ENCODE measurements at regions not wholly inside any gene's neighbourhood (a gene's known extent, or its start where the extent isn't known, plus 50 kb on each side); places are given as distances from the start of the nearest gene placed in this dataset.

DNA sequence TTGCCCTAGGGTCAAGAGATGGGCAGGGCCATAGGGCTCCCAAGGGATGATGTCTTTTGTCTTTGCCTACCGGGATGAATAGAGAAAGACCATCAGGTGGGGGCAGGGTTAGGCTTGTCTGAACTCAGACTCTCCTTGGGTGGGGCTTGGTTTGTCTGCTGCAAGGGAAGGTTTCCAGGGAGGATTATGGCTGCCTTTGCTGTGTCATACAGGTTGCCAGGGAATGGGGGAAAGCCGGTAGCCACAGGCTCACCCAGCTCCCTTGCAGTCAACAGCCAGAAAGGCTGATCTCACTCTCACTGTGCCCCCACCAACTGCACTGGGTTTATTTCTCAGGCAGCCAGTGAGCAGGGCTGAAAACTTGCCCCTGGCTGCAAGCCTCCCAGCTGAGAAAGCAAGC is 253.2 kb downstream of the POLR1F start (continued):
- TF ChIP-seq NFIC (IDR thresholded peaks at IDR 0.05; ENCODE audit: borderline replicate concordance) (no peak), TAF1 (IDR thresholded peaks at IDR 0.05; ENCODE audit: borderline replicate concordance, low read depth, low read length) (no peak), EZH2phosphoT487 (IDR thresholded peaks at IDR 0.05; ENCODE audit: borderline replicate concordance, low read depth) (no peak)
- TF ChIP-seq, protein P1, sequence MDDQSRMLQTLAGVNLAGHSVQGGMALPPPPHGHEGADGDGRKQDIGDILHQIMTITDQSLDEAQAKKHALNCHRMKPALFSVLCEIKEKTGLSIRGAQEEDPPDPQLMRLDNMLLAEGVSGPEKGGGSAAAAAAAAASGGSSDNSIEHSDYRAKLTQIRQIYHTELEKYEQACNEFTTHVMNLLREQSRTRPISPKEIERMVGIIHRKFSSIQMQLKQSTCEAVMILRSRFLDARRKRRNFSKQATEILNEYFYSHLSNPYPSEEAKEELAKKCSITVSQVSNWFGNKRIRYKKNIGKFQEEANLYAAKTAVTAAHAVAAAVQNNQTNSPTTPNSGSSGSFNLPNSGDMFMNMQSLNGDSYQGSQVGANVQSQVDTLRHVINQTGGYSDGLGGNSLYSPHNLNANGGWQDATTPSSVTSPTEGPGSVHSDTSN (IDR thresholded peaks at IDR 0.05) = no peak

DNA sequence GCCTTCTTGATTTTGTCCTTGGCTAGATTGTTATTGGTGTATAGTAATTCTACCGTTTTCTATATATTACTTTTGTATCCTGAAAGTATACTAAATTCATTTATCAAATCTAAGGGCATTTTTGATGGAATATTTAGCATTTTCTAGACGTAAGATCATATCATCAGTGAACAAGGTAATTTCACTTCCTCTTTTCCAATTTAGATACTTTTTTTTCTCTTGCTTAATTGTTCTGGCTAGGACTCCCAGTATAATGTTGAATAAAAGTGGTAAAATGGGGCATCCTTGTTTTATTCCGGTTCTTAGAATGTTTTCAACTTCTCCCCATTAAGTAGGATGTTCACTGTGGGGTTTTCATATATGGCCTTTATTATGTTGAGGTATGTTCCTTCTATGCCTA is 260.7 kb downstream of the POLR1F start:
- ChIA-PET POLR2A (no interaction called here), CTCF (interaction anchor here (0.9 kb wide), 1 partner anchor 329 kb away, joined by 3 read pairs; no protein-coding TSS in a partner anchor)
- WGBS (ENCODE audit: low lambda C conversion rate) = 4% methylated on average over 3 of the region's 3 CpGs
- Histone ChIP-seq H4K20me1 (ENCODE audit: insufficient read depth) (no peaks in the 10 kb centered on the region), H3K79me2 (ENCODE audit: insufficient read depth) (no peaks in the 10 kb centered on the region), H3K9me2 (no peaks in the 10 kb centered on the region; the same call in 1 of the 2 replicates), H3K36me3 (replicated peaks in 1 of 2; ENCODE audit: control insufficient read depth in 1 of 2, insufficient read depth in 2 of 2, low read length in 1 of 2) (no peaks in the 10 kb centered on the region), H3K4me3 (ENCODE audit: low read depth in 2 of 2, low read length in 1 of 2) (no peak overlapping the region), H3K9ac (no peak overlapping the region), H2AFZ (ENCODE audit: low read depth) (no peak overlapping the region), H3K9me3 (no peaks in the 10 kb centered on the region; the same call in 1 of the 2 replicates), H3F3A (replicated peaks; ENCODE audit: insufficient read depth) (no peaks in the 10 kb centered on the region), H3K27ac (ENCODE audit: low read depth in 2 of 2, low read length in 1 of 2) (no peak overlapping the region), H3K27me3 (ENCODE audit: insufficient read depth) (no peaks in the 10 kb centered on the region; the same call in 1 of the 2 replicates), H3K4me1 (ENCODE audit: control insufficient read depth in 1 of 2, insufficient read depth in 2 of 2, low read depth in 1 of 2, low read length in 1 of 2) (no peaks in the 10 kb centered on the region), H3K4me2 (no peak overlapping the region)
- TF ChIP-seq NFIC (IDR thresholded peaks at IDR 0.05; ENCODE audit: borderline replicate concordance) (no peak), TEAD4 (IDR thresholded peaks at IDR 0.05; ENCODE audit: borderline replicate concordance, insufficient read depth) (no peak), TCF12 (IDR thresholded peaks at IDR 0.05) (no peak), EP300 (IDR thresholded peaks at IDR 0.05; ENCODE audit: borderline replicate concordance in 1 of 2, low read depth in 1 of 2, low read length in 1 of 2) (no peak), EZH2phosphoT487 (IDR thresholded peaks at IDR 0.05; ENCODE audit: borderline replicate concordance, low read depth) (no peak), ELF1 (IDR thresholded peaks at IDR 0.05) (no peak), FOSL2 (IDR thresholded peaks at IDR 0.05; ENCODE audit: borderline replicate concordance, low read depth) (no peak), RXRA (IDR thresholded peaks at IDR 0.05; ENCODE audit: borderline replicate concordance, low read depth) (no peak), NRF1 (IDR thresholded peaks at IDR 0.05; ENCODE audit: low read depth, low read length) (no peak)
- TF ChIP-seq, protein P1 (IDR thresholded peaks at IDR 0.05) = no peak
- TF ChIP-seq, protein P2, sequence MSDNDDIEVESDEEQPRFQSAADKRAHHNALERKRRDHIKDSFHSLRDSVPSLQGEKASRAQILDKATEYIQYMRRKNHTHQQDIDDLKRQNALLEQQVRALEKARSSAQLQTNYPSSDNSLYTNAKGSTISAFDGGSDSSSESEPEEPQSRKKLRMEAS (IDR thresholded peaks at IDR 0.05; ENCODE audit: low read depth) = no peak
- TF ChIP-seq, protein P3, sequence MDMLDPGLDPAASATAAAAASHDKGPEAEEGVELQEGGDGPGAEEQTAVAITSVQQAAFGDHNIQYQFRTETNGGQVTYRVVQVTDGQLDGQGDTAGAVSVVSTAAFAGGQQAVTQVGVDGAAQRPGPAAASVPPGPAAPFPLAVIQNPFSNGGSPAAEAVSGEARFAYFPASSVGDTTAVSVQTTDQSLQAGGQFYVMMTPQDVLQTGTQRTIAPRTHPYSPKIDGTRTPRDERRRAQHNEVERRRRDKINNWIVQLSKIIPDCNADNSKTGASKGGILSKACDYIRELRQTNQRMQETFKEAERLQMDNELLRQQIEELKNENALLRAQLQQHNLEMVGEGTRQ (IDR thresholded peaks at IDR 0.05; ENCODE audit: borderline replicate concordance, low read depth, low read length) = no peak
- no peak for DNase-seq
